Hematopoietic multipotent progenitor cell treated with erythropoietin and hydrocortisone succinate and interleukin-3 and kit ligand, for 6 days (in vitro differentiated cells): ENCODE measurements at regions not wholly inside any gene's neighbourhood (a gene's known extent, or its start where the extent isn't known, plus 50 kb on each side); places are given as distances from the start of the nearest gene placed in this dataset.
A peak's percentile ranks its signal among the peaks of the same experiment; 100 is the strongest.

ENCODE experiments used
- DNase-seq: peaks from one replicate; pipeline ENCODE4 v3.0.0-alpha.2; 2015

GRCh38 chr3:19825193-19825592 lies 108.8 kb downstream of the EFHB start:
- DNase-seq = no peak

- DNase-seq = no peak
These were observed 111.2 kb downstream of the EFHB start for GRCh38 chr3:19822805-19823204.

- no peak for DNase-seq
These were observed 117.4 kb downstream of the EFHB start for GRCh38 chr3:19816631-19817030.

- DNase-seq = no peak
These were observed 118.2 kb downstream of the EFHB start for GRCh38 chr3:19815805-19816204.

- DNase-seq = peak; percentile 28
These were observed 120.3 kb downstream of the EFHB start for GRCh38 chr3:19813743-19814142.

GRCh38 chr3:19811689-19812088 lies 122.3 kb downstream of the EFHB start:
- DNase-seq = peak; percentile 98

- no peak for DNase-seq
These were observed 125.2 kb downstream of the EFHB start for GRCh38 chr3:19808834-19809233.

GRCh38 chr3:19799887-19800286 lies 134.1 kb downstream of the EFHB start:
- no peak for DNase-seq

GRCh38 chr3:19799115-19799514 lies 134.9 kb downstream of the EFHB start:
- DNase-seq = no peak

- no peak for DNase-seq
These were observed 135.7 kb downstream of the EFHB start for GRCh38 chr3:19798324-19798723.

GRCh38 chr3:19792388-19792787 lies 141.6 kb downstream of the EFHB start:
- DNase-seq = no peak

- no peak for DNase-seq
These were observed 158.3 kb downstream of the EFHB start for GRCh38 chr3:19775765-19776164.

- no peak for DNase-seq
These were observed 164.3 kb downstream of the EFHB start for GRCh38 chr3:19769694-19770093.

GRCh38 chr3:19765954-19766353 lies 168.1 kb downstream of the EFHB start:
- DNase-seq = no peak

- no peak for DNase-seq
These were observed 176.2 kb downstream of the EFHB start for GRCh38 chr3:19757773-19758172.

- DNase-seq = no peak
These were observed 184.5 kb downstream of the EFHB start for GRCh38 chr3:19749448-19750017.

GRCh38 chr3:19748782-19749447 lies 185.1 kb downstream of the EFHB start:
- DNase-seq = no peak

- DNase-seq = no peak
These were observed 190.0 kb downstream of the EFHB start for GRCh38 chr3:19744047-19744446.

- no peak for DNase-seq
These were observed 191.1 kb downstream of the EFHB start for GRCh38 chr3:19742935-19743334.

GRCh38 chr3:19739504-19739903 lies 194.5 kb downstream of the EFHB start:
- no peak for DNase-seq

- no peak for DNase-seq
These were observed 195.2 kb downstream of the EFHB start for GRCh38 chr3:19738846-19739245.

GRCh38 chr3:19735111-19735510 lies 198.9 kb downstream of the EFHB start:
- no peak for DNase-seq

GRCh38 chr3:19734453-19734852 lies 199.6 kb downstream of the EFHB start:
- no peak for DNase-seq

- DNase-seq = no peak
These were observed 209.0 kb downstream of the EFHB start for GRCh38 chr3:19725000-19725399.

GRCh38 chr3:19717736-19718135 lies 216.3 kb downstream of the EFHB start:
- no peak for DNase-seq
